DOHH2 (cell line): ENCODE measurements at regions not wholly inside any gene's neighbourhood (a gene's known extent, or its start where the extent isn't known, plus 50 kb on each side); places are given as distances from the start of the nearest gene placed in this dataset.

ENCODE experiments used
- H3F3A ChIP-seq: fragments of 200-600 bp; sonication (generic), shearing (Covaris generic); 2 replicates; pipeline ENCODE4 v1.6.0; 2016; ENCODE audit warnings: antibody characterized with exemption, mild to moderate bottlenecking; ENCODE audit not compliant: control insufficient read depth, insufficient read depth
- H3K27ac ChIP-seq: fragments of 200-600 bp; sonication (generic); 2 replicates; pipeline ENCODE4 v1.5.1; 2014; ENCODE audit warnings: low read depth, mild to moderate bottlenecking, low read length, moderate library complexity
- H3K27me3 ChIP-seq: fragments of 200-600 bp; sonication (generic); 2 replicates; pipeline ENCODE4 v1.6.1; 2014; ENCODE audit warnings: mild to moderate bottlenecking, low read length, mixed read lengths; ENCODE audit not compliant: control insufficient read depth
- H3K36me3 ChIP-seq: fragments of 200-600 bp; sonication (generic); 2 replicates; pipeline ENCODE4 v1.6.1; 2014; ENCODE audit warnings: mild to moderate bottlenecking, low read length, moderate library complexity, mixed read lengths; ENCODE audit not compliant: control insufficient read depth
- H3K4me1 ChIP-seq: fragments of 200-600 bp; sonication (generic); 2 replicates; pipeline ENCODE4 v1.6.1; 2014; ENCODE audit warnings: mild to moderate bottlenecking, low read length, mixed read lengths; ENCODE audit not compliant: control insufficient read depth
- H3K4me2 ChIP-seq: fragments of 200-600 bp; sonication (generic); 2 replicates; pipeline ENCODE4 v1.6.0; 2014; ENCODE audit warnings: mild to moderate bottlenecking, low read length, moderate library complexity
- H3K4me3 ChIP-seq: fragments of 200-600 bp; sonication (generic); 2 replicates; pipeline ENCODE4 v1.5.1; 2014; ENCODE audit warnings: mild to moderate bottlenecking, low read length, mixed read lengths
- H3K79me2 ChIP-seq: fragments of 200-600 bp; sonication (generic); 2 replicates; pipeline ENCODE4 v1.6.1; 2014; ENCODE audit warnings: mild to moderate bottlenecking, low read length, mixed read lengths; ENCODE audit not compliant: control insufficient read depth
- H3K9me2 ChIP-seq: fragments of 200-600 bp; sonication (generic); replicated peaks from 2 replicates; pipeline ENCODE4 v1.6.1; 2014; ENCODE audit warnings: mild to moderate bottlenecking, low read length, mixed read lengths; ENCODE audit not compliant: control insufficient read depth
- H3K9me3 ChIP-seq: fragments of 200-600 bp; sonication (generic); 2 replicates; pipeline ENCODE4 v1.6.1; 2014; ENCODE audit warnings: antibody characterized with exemption, low read length, mixed read lengths; ENCODE audit not compliant: control insufficient read depth, insufficient read depth
- H4K20me1 ChIP-seq: fragments of 200-600 bp; sonication (generic); 2 replicates; pipeline ENCODE4 v1.6.0; 2014; ENCODE audit warnings: low read depth, mild to moderate bottlenecking, antibody characterized with exemption, low read length, moderate library complexity; ENCODE audit not compliant: control insufficient read depth, insufficient read depth
- EZH2phosphoT487 ChIP-seq: fragments of 200-600 bp; sonication (generic); IDR thresholded peaks from 2 replicates; pipeline ENCODE4 v1.6.1; 2017; ENCODE audit warnings: borderline replicate concordance, mild to moderate bottlenecking, antibody characterized with exemption, low read length, moderate library complexity, mixed read lengths
- TF ChIP-seq, protein P1 (sequence below): fragments of 200-600 bp; sonication (generic); IDR thresholded peaks from one replicate; pipeline ENCODE4 v1.5.1; 2014; ENCODE audit warnings: antibody characterized with exemption, mild to moderate bottlenecking, low read depth, low read length; ENCODE audit not compliant: poor library complexity, severe bottlenecking

DNA sequence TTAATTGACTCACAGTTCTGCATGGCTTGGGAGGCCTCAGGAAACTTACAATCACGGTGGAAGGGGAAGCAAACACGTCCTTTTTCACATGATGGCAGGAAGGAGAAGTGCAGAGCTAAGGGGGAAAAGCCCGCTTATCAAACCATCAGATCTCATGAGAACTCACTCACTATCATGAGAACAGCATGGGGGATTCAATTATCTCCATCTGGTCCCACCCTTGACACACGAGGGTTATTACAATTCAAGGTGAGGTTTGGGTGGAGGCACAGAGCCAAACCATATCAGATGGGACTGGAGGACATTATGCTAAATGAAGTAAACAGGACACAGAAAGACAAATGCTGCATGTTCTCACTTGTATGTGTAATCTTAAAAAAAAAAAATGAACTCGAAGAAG, 141.4 kb upstream of the HABP2 start:
- no peaks in the 10 kb centered on the region for H3K9me3 ChIP-seq
- no peak for TF ChIP-seq EZH2phosphoT487
- TF ChIP-seq, protein P1, sequence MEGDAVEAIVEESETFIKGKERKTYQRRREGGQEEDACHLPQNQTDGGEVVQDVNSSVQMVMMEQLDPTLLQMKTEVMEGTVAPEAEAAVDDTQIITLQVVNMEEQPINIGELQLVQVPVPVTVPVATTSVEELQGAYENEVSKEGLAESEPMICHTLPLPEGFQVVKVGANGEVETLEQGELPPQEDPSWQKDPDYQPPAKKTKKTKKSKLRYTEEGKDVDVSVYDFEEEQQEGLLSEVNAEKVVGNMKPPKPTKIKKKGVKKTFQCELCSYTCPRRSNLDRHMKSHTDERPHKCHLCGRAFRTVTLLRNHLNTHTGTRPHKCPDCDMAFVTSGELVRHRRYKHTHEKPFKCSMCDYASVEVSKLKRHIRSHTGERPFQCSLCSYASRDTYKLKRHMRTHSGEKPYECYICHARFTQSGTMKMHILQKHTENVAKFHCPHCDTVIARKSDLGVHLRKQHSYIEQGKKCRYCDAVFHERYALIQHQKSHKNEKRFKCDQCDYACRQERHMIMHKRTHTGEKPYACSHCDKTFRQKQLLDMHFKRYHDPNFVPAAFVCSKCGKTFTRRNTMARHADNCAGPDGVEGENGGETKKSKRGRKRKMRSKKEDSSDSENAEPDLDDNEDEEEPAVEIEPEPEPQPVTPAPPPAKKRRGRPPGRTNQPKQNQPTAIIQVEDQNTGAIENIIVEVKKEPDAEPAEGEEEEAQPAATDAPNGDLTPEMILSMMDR: no peak
- no peak overlapping the region for H3K27ac ChIP-seq
- no peak overlapping the region for H3K4me2 ChIP-seq
- no peaks in the 10 kb centered on the region for H3K4me1 ChIP-seq
- no peaks in the 10 kb centered on the region for H3K9me2 ChIP-seq
- no peaks in the 10 kb centered on the region for H3K36me3 ChIP-seq
- no peaks in the 10 kb centered on the region for H4K20me1 ChIP-seq
- no peaks in the 10 kb centered on the region for H3K27me3 ChIP-seq
- H3K79me2 ChIP-seq: no peaks in the 10 kb centered on the region
- no peak overlapping the region for H3K4me3 ChIP-seq
- H3F3A ChIP-seq: no peaks in the 10 kb centered on the region

DNA sequence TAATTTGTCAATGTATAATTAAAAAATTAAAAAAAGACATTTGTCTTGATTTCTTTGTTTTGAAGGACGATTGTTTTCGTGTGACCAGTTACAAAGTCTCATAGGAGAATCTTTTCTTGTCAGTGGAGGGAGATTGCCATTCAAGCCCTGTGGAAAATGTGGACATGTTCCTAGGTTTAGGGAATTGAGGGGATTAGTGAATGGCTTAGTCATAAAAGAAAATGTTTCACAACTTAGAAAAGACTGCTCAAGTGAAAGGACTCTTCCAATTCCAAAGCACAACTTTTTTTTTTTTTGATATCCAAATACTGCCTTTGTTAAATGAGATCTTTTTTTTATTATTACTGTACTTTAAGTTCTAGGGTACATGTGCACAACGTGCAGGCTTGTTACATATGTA, 140.7 kb upstream of the HABP2 start:
- H3K27me3 ChIP-seq: no peaks in the 10 kb centered on the region
- TF ChIP-seq, protein P1: no peak
- TF ChIP-seq EZH2phosphoT487: no peak
- no peaks in the 10 kb centered on the region for H3K9me3 ChIP-seq
- H3K9me2 ChIP-seq: no peaks in the 10 kb centered on the region
- H3K27ac ChIP-seq: no peak overlapping the region
- H3K4me1 ChIP-seq: no peaks in the 10 kb centered on the region
- no peaks in the 10 kb centered on the region for H4K20me1 ChIP-seq
- no peaks in the 10 kb centered on the region for H3K79me2 ChIP-seq
- H3K4me2 ChIP-seq: no peak overlapping the region
- no peaks in the 10 kb centered on the region for H3K36me3 ChIP-seq
- H3K4me3 ChIP-seq: no peak overlapping the region
- H3F3A ChIP-seq: no peaks in the 10 kb centered on the region

DNA sequence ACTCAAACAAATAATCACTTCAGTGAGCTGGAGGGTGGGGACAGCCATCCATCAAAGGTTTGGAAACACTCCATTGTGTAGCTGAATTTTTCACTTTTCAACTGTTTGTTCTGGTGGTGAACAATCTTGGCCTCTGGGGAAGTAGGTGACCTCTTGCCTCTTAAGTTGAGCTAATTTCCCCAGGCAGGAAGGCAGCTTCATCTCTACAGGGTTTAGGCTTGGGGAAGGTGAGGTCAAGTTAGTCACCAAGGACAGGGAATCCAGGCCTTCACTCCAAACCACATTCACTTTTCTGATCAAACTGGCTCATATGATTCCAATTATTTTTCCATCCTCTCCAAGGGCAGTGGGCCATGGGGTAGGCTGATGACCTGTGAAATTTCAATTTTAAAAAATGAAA, 138.3 kb upstream of the HABP2 start:
- H3K27me3 ChIP-seq: no peaks in the 10 kb centered on the region
- H3K27ac ChIP-seq: no peak overlapping the region
- no peak overlapping the region for H3K4me3 ChIP-seq
- no peaks in the 10 kb centered on the region for H4K20me1 ChIP-seq
- H3K4me1 ChIP-seq: no peaks in the 10 kb centered on the region
- no peaks in the 10 kb centered on the region for H3K9me2 ChIP-seq
- H3F3A ChIP-seq: no peaks in the 10 kb centered on the region
- TF ChIP-seq, protein P1: no peak
- no peak for TF ChIP-seq EZH2phosphoT487
- no peak overlapping the region for H3K4me2 ChIP-seq
- no peaks in the 10 kb centered on the region for H3K79me2 ChIP-seq
- no peaks in the 10 kb centered on the region for H3K9me3 ChIP-seq
- H3K36me3 ChIP-seq: no peaks in the 10 kb centered on the region

DNA sequence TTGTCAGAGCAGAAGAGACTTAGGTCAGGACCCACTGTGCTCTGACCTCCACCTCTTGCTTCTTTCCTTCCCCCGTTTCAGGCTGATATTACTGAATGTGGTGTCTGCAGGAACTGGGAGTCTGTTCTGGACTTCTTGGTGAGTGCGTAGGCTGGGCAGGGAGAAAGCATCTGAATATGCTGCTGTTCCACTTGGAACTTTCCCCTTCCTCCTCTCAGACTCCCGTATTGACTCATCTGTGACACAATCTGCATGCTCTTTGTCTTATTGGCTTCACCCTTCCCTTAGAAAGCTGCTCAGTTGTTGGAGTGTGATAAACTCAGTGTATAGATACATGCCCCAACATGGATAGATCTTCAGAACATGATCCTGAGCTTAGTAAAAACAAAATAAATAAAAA, 137.6 kb upstream of the HABP2 start:
- no peaks in the 10 kb centered on the region for H3K36me3 ChIP-seq
- H3K4me2 ChIP-seq: no peak overlapping the region
- no peaks in the 10 kb centered on the region for H3F3A ChIP-seq
- H3K27me3 ChIP-seq: no peaks in the 10 kb centered on the region
- no peak overlapping the region for H3K4me3 ChIP-seq
- H3K79me2 ChIP-seq: no peaks in the 10 kb centered on the region
- TF ChIP-seq, protein P1: no peak
- TF ChIP-seq EZH2phosphoT487: no peak
- H3K9me3 ChIP-seq: no peaks in the 10 kb centered on the region
- no peaks in the 10 kb centered on the region for H3K9me2 ChIP-seq
- H4K20me1 ChIP-seq: no peaks in the 10 kb centered on the region
- no peak overlapping the region for H3K27ac ChIP-seq
- H3K4me1 ChIP-seq: no peaks in the 10 kb centered on the region
